Activated naive CD4-positive, alpha-beta T cell treated with anti-CD3 and anti-CD28 coated beads, Interleukin-2, amount 50 U/mL, for 72 hours (primary cell): ENCODE measurements at regions not wholly inside any gene's neighbourhood (a gene's known extent, or its start where the extent isn't known, plus 50 kb on each side); places are given as distances from the start of the nearest gene placed in this dataset.
A peak's percentile ranks its signal among the peaks of the same experiment; 100 is the strongest.
"Not testable (repeated sequence)": the region's sequence is repeated elsewhere in the genome, so short reads cannot be mapped to it uniquely, and the experiment has no call there.

Source experiments
- ATAC-seq, 2 donors: fragments of 150-1000 bp; cut with Tn5 transposase; 2 replicates each; pipeline ENCODE4 v1.10.0; 2021; ENCODE audit warnings: mild to moderate bottlenecking in 2 of 2, moderate library complexity in 2 of 2
- DNase-seq, 2 donors: peaks; one replicate each; pipeline ENCODE4 v3.0.0; 2021 to 2022; ENCODE audit warnings: low spot score in 2 of 2
- H3K27ac Mint-ChIP-seq, 2 donors: one replicate each; pipeline ENCODE4 v1.8.0; 2022; ENCODE audit warnings: mild to moderate bottlenecking in 2 of 2, mixed read lengths in 2 of 2
- H3K36me3 Mint-ChIP-seq, 2 donors: one replicate each; pipeline ENCODE4 v1.8.0; 2022; ENCODE audit warnings: mixed read lengths in 2 of 2
- H3K9me3 Mint-ChIP-seq, 2 donors: one replicate each; pipeline ENCODE4 v1.8.0; 2022; ENCODE audit warnings: mixed read lengths in 2 of 2

GRCh38 chr1:26626994-26627393, 68.8 kb upstream of the ARID1A start:
- DNase-seq (no peak), ATAC-seq (no peak)
- Mint-ChIP-seq H3K9me3 (no peaks in the 10 kb centered on the region), H3K27ac (no peak overlapping the region), H3K36me3 (no peaks in the 10 kb centered on the region)

DNA sequence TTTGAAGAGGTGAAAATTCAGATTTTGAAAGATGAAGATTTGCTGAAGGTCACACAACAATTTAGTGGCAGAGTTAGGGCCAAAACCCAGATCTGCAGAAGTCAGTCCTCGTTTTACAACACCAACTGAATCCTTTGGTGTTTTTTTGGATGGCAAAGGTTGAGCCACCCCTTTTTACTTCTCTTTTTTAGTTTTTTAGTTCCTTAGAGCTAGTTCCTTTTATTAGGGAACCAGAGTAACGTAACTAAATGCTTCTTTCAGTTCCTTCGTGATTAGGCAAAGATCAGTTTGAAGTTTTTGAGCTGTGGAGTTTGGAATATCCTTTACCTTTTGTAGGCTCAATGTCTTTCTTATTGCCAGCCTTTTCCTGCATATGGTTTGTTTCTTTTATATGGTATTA, 67.9 kb upstream of the ARID1A start:
- Mint-ChIP-seq H3K27ac (no peak overlapping the region), H3K36me3 (peaks cover 0 to 7% of the 10 kb centered on the region in 2 donors), H3K9me3 (no peaks in the 10 kb centered on the region)
- DNase-seq (no peak), ATAC-seq (no peak)

- DNase-seq (no peak), ATAC-seq (no peak)
- no peaks in the 10 kb centered on the region for H3K9me3 Mint-ChIP-seq
- peaks cover 0 to 7% of the 10 kb centered on the region in 2 donors for H3K36me3 Mint-ChIP-seq
- peak overlapping the region in 1 of 2 donors; percentile 41 for H3K27ac Mint-ChIP-seq
These were observed 65.2 kb upstream of the ARID1A start for GRCh38 chr1:26630634-26631033.

DNA sequence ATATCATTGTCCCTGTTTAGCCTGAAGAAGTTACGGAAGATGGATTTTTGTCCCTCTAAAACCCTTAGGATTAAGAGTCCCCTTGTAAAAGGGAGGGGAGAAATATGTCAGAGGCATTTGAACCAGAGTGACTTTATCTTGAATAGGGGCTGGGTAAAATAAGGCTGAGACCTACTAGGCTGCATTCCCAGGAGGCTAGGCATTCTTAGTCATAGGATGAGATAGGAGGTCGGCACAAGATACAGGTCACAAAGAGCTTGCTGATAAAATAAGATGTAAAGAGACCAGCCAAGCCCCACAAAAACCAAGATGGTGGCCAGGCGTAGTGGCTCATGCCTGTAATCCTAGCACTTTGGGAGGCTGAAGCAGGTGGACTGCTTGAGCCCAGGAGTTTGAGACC, 60.0 kb upstream of the ARID1A start:
- not testable (repeated sequence) for DNase-seq, ATAC-seq, H3K36me3 Mint-ChIP-seq, H3K27ac Mint-ChIP-seq, H3K9me3 Mint-ChIP-seq

DNA sequence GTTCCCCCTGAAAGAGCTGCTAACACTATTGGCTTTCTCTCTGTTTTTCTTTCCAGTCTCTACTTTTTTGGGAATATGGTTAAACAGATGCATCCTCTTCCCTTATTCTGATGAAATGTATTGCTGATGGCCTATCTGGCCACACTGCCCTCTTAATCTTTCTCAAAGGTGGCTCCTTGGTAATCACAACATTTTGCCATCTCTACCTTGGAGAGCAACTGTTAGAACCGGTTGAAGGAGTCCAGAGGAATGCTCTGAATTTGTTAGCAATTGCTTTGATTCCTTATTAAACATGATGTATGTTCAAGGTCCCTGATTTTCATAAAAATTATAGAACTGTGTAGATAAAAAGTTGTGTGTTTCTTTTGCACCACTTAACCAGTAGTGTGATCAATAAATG, 50.1 kb upstream of the ARID1A start:
- ATAC-seq (no peak), DNase-seq (no peak)
- Mint-ChIP-seq H3K27ac (no peak overlapping the region), H3K36me3 (no peaks in the 10 kb centered on the region), H3K9me3 (no peaks in the 10 kb centered on the region)
